Brain pericyte (primary cell): ENCODE measurements at regions not wholly inside any gene's neighbourhood (a gene's known extent, or its start where the extent isn't known, plus 50 kb on each side); places are given as distances from the start of the nearest gene placed in this dataset.
"Not testable (repeated sequence)": the region's sequence is repeated elsewhere in the genome, so short reads cannot be mapped to it uniquely, and the experiment has no call there.

Source experiments
- DNase-seq: peaks from one replicate; pipeline ENCODE4 v3.0.0-alpha.2; 2012; ENCODE audit warnings: low read depth, low spot score

GRCh38 chr2:83879127-83879526, 580.0 kb downstream of the SUCLG1 start:
- DNase-seq: no peak

GRCh38 chr2:83877261-83877660, 581.8 kb downstream of the SUCLG1 start:
- DNase-seq: not testable (repeated sequence)

- DNase-seq: no peak
Observed at GRCh38 chr2:83874712-83875430, 584.2 kb downstream of the SUCLG1 start.

- no peak for DNase-seq
Observed at GRCh38 chr2:83874066-83874465, 585.0 kb downstream of the SUCLG1 start.

- DNase-seq: no peak
Observed at GRCh38 chr2:83873110-83873509, 586.0 kb downstream of the SUCLG1 start.

GRCh38 chr2:83866211-83866610, 592.9 kb downstream of the SUCLG1 start:
- no peak for DNase-seq

GRCh38 chr2:83862600-83862999, 596.5 kb downstream of the SUCLG1 start:
- no peak for DNase-seq

GRCh38 chr2:83860320-83860719, 598.8 kb downstream of the SUCLG1 start:
- no peak for DNase-seq

GRCh38 chr2:83859553-83859952, 599.5 kb downstream of the SUCLG1 start:
- DNase-seq: no peak

GRCh38 chr2:83851066-83851465, 608.0 kb downstream of the SUCLG1 start:
- no peak for DNase-seq

- DNase-seq: no peak
Observed at GRCh38 chr2:83850071-83850725, 608.9 kb downstream of the SUCLG1 start.

- no peak for DNase-seq
Observed at GRCh38 chr2:83844490-83844889, 614.6 kb downstream of the SUCLG1 start.

- no peak for DNase-seq
Observed at GRCh38 chr2:83842421-83842820, 616.7 kb downstream of the SUCLG1 start.

- no peak for DNase-seq
Observed at GRCh38 chr2:83837823-83838222, 621.3 kb downstream of the SUCLG1 start.

GRCh38 chr2:83827618-83828017, 631.5 kb downstream of the SUCLG1 start:
- no peak for DNase-seq

- DNase-seq: no peak
Observed at GRCh38 chr2:83826577-83826976, 632.5 kb downstream of the SUCLG1 start.

- DNase-seq: no peak
Observed at GRCh38 chr2:83823229-83823628, 635.9 kb downstream of the SUCLG1 start.

GRCh38 chr2:83817511-83817910, 641.6 kb downstream of the SUCLG1 start:
- no peak for DNase-seq

- no peak for DNase-seq
Observed at GRCh38 chr2:83808878-83809277, 650.2 kb downstream of the SUCLG1 start.

GRCh38 chr2:83802604-83803003, 656.5 kb downstream of the SUCLG1 start:
- DNase-seq: no peak

GRCh38 chr2:83795777-83796176, 663.3 kb downstream of the SUCLG1 start:
- no peak for DNase-seq

- DNase-seq: not testable (repeated sequence)
Observed at GRCh38 chr2:83790467-83790866, 668.6 kb downstream of the SUCLG1 start.

- DNase-seq: not testable (repeated sequence)
Observed at GRCh38 chr2:83789674-83790073, 669.4 kb downstream of the SUCLG1 start.
